ENCODE measurements at regions not wholly inside any gene's neighbourhood (a gene's known extent, or its start where the extent isn't known, plus 50 kb on each side); places are given as distances from the start of the nearest gene placed in this dataset.

- TF ChIP-seq POLR2A (IDR thresholded peaks at IDR 0.05; ENCODE audit: low read length): no peak
- TF ChIP-seq GATA1 (IDR thresholded peaks at IDR 0.05; ENCODE audit: low read depth, low read length): no peak
These were observed 104.5 kb upstream of the B3GAT1 start for GRCh38 chr11:134516529-134516928.
